HCT116 (cell line): ENCODE measurements at regions not wholly inside any gene's neighbourhood (a gene's known extent, or its start where the extent isn't known, plus 50 kb on each side); places are given as distances from the start of the nearest gene placed in this dataset.

ENCODE experiments used
- ATF3 ChIP-seq: IDR thresholded peaks from 2 replicates; pipeline ENCODE4 v1.6.1; 2012
- EZH2 ChIP-seq: fragments of 200-600 bp; sonication (generic); IDR thresholded peaks from 2 replicates; pipeline ENCODE4 v1.6.1; 2017; ENCODE audit warnings: antibody characterized with exemption, mixed run types
- JUND ChIP-seq: IDR thresholded peaks from 2 replicates; pipeline ENCODE4 v1.6.1; 2012
- MAX ChIP-seq: IDR thresholded peaks from 2 replicates; pipeline ENCODE4 v1.6.1; 2012
- POLR2A ChIP-seq: IDR thresholded peaks from 2 replicates; pipeline ENCODE4 v1.7.0; 2011; ENCODE audit warnings: borderline replicate concordance; ENCODE audit not compliant: insufficient read depth, insufficient read length; ENCODE audit errors: extremely low read depth
- POLR2AphosphoS5 ChIP-seq: IDR thresholded peaks from 2 replicates; pipeline ENCODE4 v1.6.1; 2011; ENCODE audit warnings: mild to moderate bottlenecking, low read depth, low read length, moderate library complexity
- RAD21 ChIP-seq: IDR thresholded peaks from 2 replicates; pipeline ENCODE4 v1.6.1; 2012; ENCODE audit warnings: low read depth, mild to moderate bottlenecking
- SRF ChIP-seq: IDR thresholded peaks from 2 replicates; pipeline ENCODE4 v1.6.1; 2012; ENCODE audit warnings: low read depth
- ZBTB33 ChIP-seq: IDR thresholded peaks from 2 replicates; pipeline ENCODE4 v1.6.1; 2011; ENCODE audit warnings: mild to moderate bottlenecking, low read length, moderate library complexity; ENCODE audit not compliant: insufficient replicate concordance; ENCODE audit errors: extremely low read depth
- TF ChIP-seq, protein P1 (sequence below), 3 experiments: fragments of 200-600 bp in 1 of 3; sonication (generic) in 1 of 3; IDR thresholded peaks in 2 of 3; conservative IDR thresholded peaks in 1 of 3; 2 replicates each; pipeline ENCODE4 v1.5.1; 2012 to 2017; ENCODE audit warnings: low read depth in 2 of 3, low read length in 2 of 3, antibody characterized with exemption in 1 of 3, borderline replicate concordance in 1 of 3, control low read depth in 1 of 3, mild to moderate bottlenecking in 1 of 3, mixed read lengths in 1 of 3, mixed run types in 1 of 3, moderate library complexity in 1 of 3; ENCODE audit not compliant: insufficient read depth in 1 of 3
- TF ChIP-seq, protein P2 (sequence below): IDR thresholded peaks from 2 replicates; pipeline ENCODE4 v1.6.1; 2012; ENCODE audit warnings: low read depth

DNA sequence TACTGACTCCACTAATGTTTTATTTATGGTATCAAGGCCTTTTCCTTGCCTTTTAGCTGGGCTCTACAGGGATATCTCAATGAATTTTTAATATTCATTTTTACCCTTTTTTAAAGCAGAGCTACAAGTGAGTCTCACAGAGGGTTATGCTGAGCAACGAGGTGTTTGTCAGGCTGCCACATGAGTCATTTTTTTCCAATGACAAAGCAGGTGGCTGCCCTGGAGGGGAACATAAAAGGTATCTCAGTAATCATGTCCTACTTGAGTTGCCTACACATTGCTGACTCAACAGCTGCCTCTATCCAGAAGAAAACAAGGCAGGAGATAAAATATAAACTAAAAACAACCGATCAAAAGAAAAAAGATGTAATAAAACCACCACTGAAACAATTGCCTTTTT is 1004.9 kb upstream of the POT1 start:
- TF ChIP-seq, protein P1, sequence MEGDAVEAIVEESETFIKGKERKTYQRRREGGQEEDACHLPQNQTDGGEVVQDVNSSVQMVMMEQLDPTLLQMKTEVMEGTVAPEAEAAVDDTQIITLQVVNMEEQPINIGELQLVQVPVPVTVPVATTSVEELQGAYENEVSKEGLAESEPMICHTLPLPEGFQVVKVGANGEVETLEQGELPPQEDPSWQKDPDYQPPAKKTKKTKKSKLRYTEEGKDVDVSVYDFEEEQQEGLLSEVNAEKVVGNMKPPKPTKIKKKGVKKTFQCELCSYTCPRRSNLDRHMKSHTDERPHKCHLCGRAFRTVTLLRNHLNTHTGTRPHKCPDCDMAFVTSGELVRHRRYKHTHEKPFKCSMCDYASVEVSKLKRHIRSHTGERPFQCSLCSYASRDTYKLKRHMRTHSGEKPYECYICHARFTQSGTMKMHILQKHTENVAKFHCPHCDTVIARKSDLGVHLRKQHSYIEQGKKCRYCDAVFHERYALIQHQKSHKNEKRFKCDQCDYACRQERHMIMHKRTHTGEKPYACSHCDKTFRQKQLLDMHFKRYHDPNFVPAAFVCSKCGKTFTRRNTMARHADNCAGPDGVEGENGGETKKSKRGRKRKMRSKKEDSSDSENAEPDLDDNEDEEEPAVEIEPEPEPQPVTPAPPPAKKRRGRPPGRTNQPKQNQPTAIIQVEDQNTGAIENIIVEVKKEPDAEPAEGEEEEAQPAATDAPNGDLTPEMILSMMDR (IDR thresholded peaks at IDR 0.05 in 2 of 3, conservative IDR thresholded peaks at IDR 0.05 in 1 of 3; ENCODE audit: borderline replicate concordance in 1 of 3, insufficient read depth in 1 of 3, low read depth in 2 of 3, low read length in 2 of 3) = no peak
- TF ChIP-seq POLR2A (no peak), EZH2 (no peak), POLR2AphosphoS5 (peak; percentile 44; the same call in 1 of the 2 replicates), RAD21 (no peak), SRF (peak; percentile 54; the same call in 1 of the 2 replicates), MAX (peak; percentile 67), JUND (peak; percentile 90), ATF3 (no peak; the same call in 1 of the 2 replicates), ZBTB33 (no peak)
- TF ChIP-seq, protein P2, sequence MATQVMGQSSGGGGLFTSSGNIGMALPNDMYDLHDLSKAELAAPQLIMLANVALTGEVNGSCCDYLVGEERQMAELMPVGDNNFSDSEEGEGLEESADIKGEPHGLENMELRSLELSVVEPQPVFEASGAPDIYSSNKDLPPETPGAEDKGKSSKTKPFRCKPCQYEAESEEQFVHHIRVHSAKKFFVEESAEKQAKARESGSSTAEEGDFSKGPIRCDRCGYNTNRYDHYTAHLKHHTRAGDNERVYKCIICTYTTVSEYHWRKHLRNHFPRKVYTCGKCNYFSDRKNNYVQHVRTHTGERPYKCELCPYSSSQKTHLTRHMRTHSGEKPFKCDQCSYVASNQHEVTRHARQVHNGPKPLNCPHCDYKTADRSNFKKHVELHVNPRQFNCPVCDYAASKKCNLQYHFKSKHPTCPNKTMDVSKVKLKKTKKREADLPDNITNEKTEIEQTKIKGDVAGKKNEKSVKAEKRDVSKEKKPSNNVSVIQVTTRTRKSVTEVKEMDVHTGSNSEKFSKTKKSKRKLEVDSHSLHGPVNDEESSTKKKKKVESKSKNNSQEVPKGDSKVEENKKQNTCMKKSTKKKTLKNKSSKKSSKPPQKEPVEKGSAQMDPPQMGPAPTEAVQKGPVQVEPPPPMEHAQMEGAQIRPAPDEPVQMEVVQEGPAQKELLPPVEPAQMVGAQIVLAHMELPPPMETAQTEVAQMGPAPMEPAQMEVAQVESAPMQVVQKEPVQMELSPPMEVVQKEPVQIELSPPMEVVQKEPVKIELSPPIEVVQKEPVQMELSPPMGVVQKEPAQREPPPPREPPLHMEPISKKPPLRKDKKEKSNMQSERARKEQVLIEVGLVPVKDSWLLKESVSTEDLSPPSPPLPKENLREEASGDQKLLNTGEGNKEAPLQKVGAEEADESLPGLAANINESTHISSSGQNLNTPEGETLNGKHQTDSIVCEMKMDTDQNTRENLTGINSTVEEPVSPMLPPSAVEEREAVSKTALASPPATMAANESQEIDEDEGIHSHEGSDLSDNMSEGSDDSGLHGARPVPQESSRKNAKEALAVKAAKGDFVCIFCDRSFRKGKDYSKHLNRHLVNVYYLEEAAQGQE = no peak
